ENCODE measurements at regions not wholly inside any gene's neighbourhood (a gene's known extent, or its start where the extent isn't known, plus 50 kb on each side); places are given as distances from the start of the nearest gene placed in this dataset.

DNA sequence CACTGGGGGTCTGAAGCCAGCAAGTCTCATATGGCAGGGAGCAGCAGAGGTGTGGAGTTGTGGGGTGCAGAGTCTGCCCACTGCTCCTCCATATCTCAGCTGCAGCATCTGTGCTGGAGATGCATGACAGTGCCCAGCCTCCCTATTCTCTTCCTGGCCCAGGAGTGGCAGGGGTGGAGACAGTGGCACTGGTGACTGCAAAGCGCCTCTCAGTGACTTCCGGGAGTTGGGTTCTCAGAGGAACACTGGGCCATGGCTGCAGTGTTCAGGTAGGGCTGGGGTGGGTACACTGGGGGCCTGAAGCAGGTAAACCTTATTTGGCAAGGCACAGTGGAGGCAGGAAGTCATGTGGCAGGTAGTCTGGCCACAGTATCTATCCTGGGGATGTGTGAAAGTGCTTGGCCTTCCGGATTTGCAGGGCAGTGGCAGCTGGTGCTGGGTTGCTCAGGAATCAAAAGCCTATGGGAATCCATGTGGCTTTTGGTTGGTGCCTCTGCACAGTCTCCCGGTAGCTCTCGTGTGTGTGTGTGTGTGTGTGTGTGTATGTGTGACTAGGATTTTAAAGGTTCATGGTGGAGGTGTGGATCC is 60.3 kb upstream of the THUMPD2 start:
- Histone ChIP-seq H3K79me2 (ENCODE audit: control insufficient read depth in 1 of 2, insufficient read depth in 2 of 2, low read length in 2 of 2) (no peaks in the 10 kb centered on the region), H3K4me1 (replicated peaks in 1 of 4; ENCODE audit: control insufficient read depth in 3 of 4, insufficient read depth in 4 of 4, low read length in 3 of 4) (no peaks in the 10 kb centered on the region), H3K4me3 (ENCODE audit: extremely low read depth in 1 of 4, insufficient read depth in 2 of 4, low read depth in 3 of 4, low read length in 4 of 4) (no peak overlapping the region), H3K4ac (replicated peaks; ENCODE audit: insufficient read length, low read depth, low read length) (no peak overlapping the region), H2BK120ac (replicated peaks; ENCODE audit: low read depth, low read length) (no peak overlapping the region), H3K9ac (replicated peaks in 1 of 4; ENCODE audit: extremely low read depth in 1 of 4, low read depth in 3 of 4, low read length in 3 of 4) (no peak overlapping the region), H2BK5ac (ENCODE audit: low read depth, low read length) (no peak overlapping the region), H4K20me1 (replicated peaks in 1 of 2; ENCODE audit: control insufficient read depth in 1 of 2, insufficient read depth in 2 of 2, low read length in 2 of 2) (no peaks in the 10 kb centered on the region), H2BK20ac (ENCODE audit: low read length) (peak overlapping the region; percentile 15; the same call in 1 of the 2 replicates), H4K91ac (replicated peaks; ENCODE audit: insufficient read length, low read length) (no peak overlapping the region), H3K23me2 (ENCODE audit: low read depth, low read length) (no peaks in the 10 kb centered on the region; the same call in 1 of the 2 replicates), H3K14ac (ENCODE audit: insufficient read length) (no peak overlapping the region), H2AFZ (ENCODE audit: low read length) (peak overlapping the region; percentile 51; the same call in 1 of the 2 replicates), H3K27ac (ENCODE audit: low read depth, low read length) (no peak overlapping the region), H2BK15ac (ENCODE audit: low read length) (no peak overlapping the region), H3K56ac (replicated peaks; ENCODE audit: insufficient read length, low read depth, low read length) (no peak overlapping the region), H3K18ac (ENCODE audit: extremely low read depth, low read length) (no peak overlapping the region), H3K23ac (ENCODE audit: insufficient read length) (no peak overlapping the region), H2AK5ac (ENCODE audit: low read depth, low read length) (no peak overlapping the region), H3K27me3 (replicated peaks in 1 of 4; ENCODE audit: control insufficient read depth in 3 of 4, extremely low read depth in 1 of 4, insufficient read depth in 3 of 4, low read length in 3 of 4) (no peaks in the 10 kb centered on the region), H4K5ac (ENCODE audit: insufficient read length, low read depth, low read length) (no peak overlapping the region), H4K8ac (ENCODE audit: extremely low read depth, insufficient read depth, low read length) (no peak overlapping the region), H3K9me3 (ENCODE audit: insufficient read depth in 2 of 2, low read depth in 1 of 2, low read length in 1 of 2) (no peaks in the 10 kb centered on the region), H2BK12ac (ENCODE audit: low read depth, low read length) (0 out of 2 replicates have a peak overlapping the region, but pooled peaks have one; percentile 17), H3K79me1 (ENCODE audit: low read depth, low read length) (no peaks in the 10 kb centered on the region), H3K4me2 (ENCODE audit: insufficient read depth in 1 of 2, low read depth in 2 of 2, low read length in 2 of 2) (no peak overlapping the region), H3K36me3 (ENCODE audit: control insufficient read depth in 2 of 4, insufficient read depth in 4 of 4, low read length in 3 of 4) (no peaks in the 10 kb centered on the region)
- CTCF ChIA-PET (ENCODE audit: partially characterized antibody): interaction anchor here (0.8 to 3.2 kb wide), 4 partner anchors 8 to 611 kb away, joined by 3 to 31 read pairs (median 8); no protein-coding TSS in a partner anchor
- DNase-seq (ENCODE audit: low read depth in 1 of 2, low spot score in 2 of 2): no peak
- WGBS, 2 experiments (ENCODE audit: extremely low coverage in 1 of 2, insufficient coverage in 1 of 2, insufficient read length in 1 of 2, insufficient replicate concordance in 2 of 2, low coverage in 1 of 2, low lambda C conversion rate in 2 of 2, missing lambda C conversion rate in 1 of 2): 88% methylated on average over 5 of the region's 5 CpGs; no CpG with 5 or more reads in 1 of the 2 experiments
- POLR2A ChIA-PET (ENCODE audit: partially characterized antibody): no interaction called here
- FAIRE-seq: no peak
- TF ChIP-seq RXRA (IDR thresholded peaks at IDR 0.05; ENCODE audit: insufficient read depth, low read depth, low read length) (no peak), JUN (IDR thresholded peaks at IDR 0.05; ENCODE audit: low read depth, low read length) (no peak), CHD2 (IDR thresholded peaks at IDR 0.05; ENCODE audit: low read length) (no peak), BCL11A (IDR thresholded peaks at IDR 0.05; ENCODE audit: low read depth in 2 of 2, low read length in 2 of 2) (no peak), SUZ12 (IDR thresholded peaks at IDR 0.05; ENCODE audit: low read length) (no peak), CBX5 (IDR thresholded peaks at IDR 0.05; ENCODE audit: low read depth, low read length) (no peak)
- TF ChIP-seq, protein P1, sequence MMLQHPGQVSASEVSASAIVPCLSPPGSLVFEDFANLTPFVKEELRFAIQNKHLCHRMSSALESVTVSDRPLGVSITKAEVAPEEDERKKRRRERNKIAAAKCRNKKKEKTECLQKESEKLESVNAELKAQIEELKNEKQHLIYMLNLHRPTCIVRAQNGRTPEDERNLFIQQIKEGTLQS (IDR thresholded peaks at IDR 0.05; ENCODE audit: insufficient read depth, low read depth, low read length): no peak
- TF ChIP-seq, protein P2, sequence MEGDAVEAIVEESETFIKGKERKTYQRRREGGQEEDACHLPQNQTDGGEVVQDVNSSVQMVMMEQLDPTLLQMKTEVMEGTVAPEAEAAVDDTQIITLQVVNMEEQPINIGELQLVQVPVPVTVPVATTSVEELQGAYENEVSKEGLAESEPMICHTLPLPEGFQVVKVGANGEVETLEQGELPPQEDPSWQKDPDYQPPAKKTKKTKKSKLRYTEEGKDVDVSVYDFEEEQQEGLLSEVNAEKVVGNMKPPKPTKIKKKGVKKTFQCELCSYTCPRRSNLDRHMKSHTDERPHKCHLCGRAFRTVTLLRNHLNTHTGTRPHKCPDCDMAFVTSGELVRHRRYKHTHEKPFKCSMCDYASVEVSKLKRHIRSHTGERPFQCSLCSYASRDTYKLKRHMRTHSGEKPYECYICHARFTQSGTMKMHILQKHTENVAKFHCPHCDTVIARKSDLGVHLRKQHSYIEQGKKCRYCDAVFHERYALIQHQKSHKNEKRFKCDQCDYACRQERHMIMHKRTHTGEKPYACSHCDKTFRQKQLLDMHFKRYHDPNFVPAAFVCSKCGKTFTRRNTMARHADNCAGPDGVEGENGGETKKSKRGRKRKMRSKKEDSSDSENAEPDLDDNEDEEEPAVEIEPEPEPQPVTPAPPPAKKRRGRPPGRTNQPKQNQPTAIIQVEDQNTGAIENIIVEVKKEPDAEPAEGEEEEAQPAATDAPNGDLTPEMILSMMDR (IDR thresholded peaks at IDR 0.05; ENCODE audit: control extremely low read depth in 1 of 3, insufficient read depth in 1 of 3, low read depth in 1 of 3, low read length in 3 of 3): no peak

Data from H1 (cell line).